HCT116 (cell line): ENCODE measurements at regions not wholly inside any gene's neighbourhood (a gene's known extent, or its start where the extent isn't known, plus 50 kb on each side); places are given as distances from the start of the nearest gene placed in this dataset.
"Not testable (repeated sequence)": the region's sequence is repeated elsewhere in the genome, so short reads cannot be mapped to it uniquely, and the experiment has no call there.

Source experiments
- ATAC-seq: fragments of 200-7000 bp; cut with Tn5 transposase; 2 replicates; pipeline ENCODE4 v1.9.1; 2020; ENCODE audit warnings: mild to moderate bottlenecking, moderate library complexity
- BruUV-seq: library from RNA; stranded (reverse); fragments of 400-500 nt; replicated peaks from 2 replicates; lab custom pipeline; 2021; lab: Mats Ljungman, UMichigan
- CTCF ChIA-PET: fragments of 300-600 bp; sonication (Branson Sonifier 250); formaldehyde crosslinking; loops from one replicate; lab custom pipeline; 2021; ENCODE audit warnings: antibody characterized with exemption; lab: Charles Lee
- POLR2A ChIA-PET: fragments of 300-600, 350-600 bp; sonication (Branson Sonifier 250); formaldehyde crosslinking; loops from one replicate; lab custom pipeline; 2021; ENCODE audit warnings: antibody characterized with exemption; lab: Charles Lee
- RAD21 ChIA-PET, 2 experiments: fragments of 300-600 bp; sonication (Branson Sonifier 250); formaldehyde crosslinking; loops; one replicate each; lab custom pipeline; 2023; ENCODE audit warnings: low total read pairs in 2 of 2; ENCODE audit not compliant: uncharacterized antibody in 2 of 2, unreplicated experiment in 2 of 2, low non-redundant PET in 1 of 2; lab: Charles Lee
- DNase-seq: peaks from one replicate; pipeline ENCODE4 v3.0.0-alpha.2; 2010; ENCODE audit warnings: low read depth, low spot score
- H2AFZ ChIP-seq: fragments of 200-600 bp; shearing (Covaris generic), sonication (generic); 2 replicates; pipeline ENCODE4 v1.6.1; 2017; ENCODE audit warnings: low read depth, mixed run types, mixed read lengths, antibody characterized with exemption, low read length; ENCODE audit not compliant: poor library complexity, severe bottlenecking
- H3K27ac ChIP-seq: 2 replicates; pipeline ENCODE4 v1.5.1; 2012; ENCODE audit warnings: low read depth, low read length
- H3K27me3 ChIP-seq: fragments of 200-600 bp; sonication (generic); 2 replicates; pipeline ENCODE4 v1.6.1; 2016; ENCODE audit warnings: mixed run types, low read length, mixed read lengths; ENCODE audit not compliant: insufficient read depth
- H3K36me3 ChIP-seq, 2 experiments: fragments of 200-500 bp in 1 of 2; fragments of 200-600 bp in 1 of 2; sonication (Bioruptor generic) in 1 of 2; sonication (generic) in 1 of 2; 2 replicates each; pipeline versions ENCODE4 v1.5.1 to v1.6.1; 2014 to 2016; ENCODE audit warnings: low read length in 2 of 2, inconsistent platforms in 1 of 2, mixed read lengths in 1 of 2, mixed run types in 1 of 2; ENCODE audit not compliant: insufficient read depth in 2 of 2, control insufficient read depth in 1 of 2
- H3K4me1 ChIP-seq, 2 experiments: fragments of 200-600 bp in 1 of 2; sonication (generic) in 1 of 2; 2 replicates each; pipeline versions ENCODE4 v1.5.1 to v1.6.1; 2012 to 2017; ENCODE audit warnings: low read length in 2 of 2, inconsistent platforms in 1 of 2, mild to moderate bottlenecking in 1 of 2, mixed read lengths in 1 of 2, mixed run types in 1 of 2, moderate library complexity in 1 of 2; ENCODE audit not compliant: insufficient read depth in 2 of 2, control insufficient read depth in 1 of 2
- H3K4me2 ChIP-seq: fragments of 200-600 bp; sonication (generic); 2 replicates; pipeline ENCODE4 v1.6.1; 2017; ENCODE audit warnings: mixed run types, low read length, mixed read lengths
- H3K4me3 ChIP-seq, 2 experiments: fragments of 200-600 bp in 1 of 2; sonication (generic) in 1 of 2; replicated peaks in 1 of 2; 2 replicates each; pipeline ENCODE4 v1.5.1; 2011 to 2016; ENCODE audit warnings: low read length in 2 of 2, control low read depth in 1 of 2, low read depth in 1 of 2, mild to moderate bottlenecking in 1 of 2, mixed read lengths in 1 of 2, mixed run types in 1 of 2
- H3K79me2 ChIP-seq: fragments of 200-600 bp; sonication (generic); 2 replicates; pipeline ENCODE4 v1.6.1; 2017; ENCODE audit warnings: mild to moderate bottlenecking, mixed run types, low read length, moderate library complexity, mixed read lengths; ENCODE audit not compliant: insufficient read depth
- H3K9ac ChIP-seq: fragments of 200-600 bp; sonication (generic); 2 replicates; pipeline ENCODE4 v1.6.1; 2016; ENCODE audit warnings: low read length, mixed read lengths
- H3K9me2 ChIP-seq: fragments of 200-600 bp; sonication (generic), shearing (Covaris generic); 2 replicates; pipeline ENCODE4 v1.6.1; 2017; ENCODE audit warnings: mixed run types, mild to moderate bottlenecking, moderate library complexity; ENCODE audit not compliant: insufficient read depth
- H3K9me3 ChIP-seq, 2 experiments: fragments of 200-500 bp in 1 of 2; fragments of 200-600 bp in 1 of 2; sonication (Bioruptor generic) in 1 of 2; sonication (generic) in 1 of 2; 2 replicates each; pipeline ENCODE4 v1.6.1; 2014 to 2017; ENCODE audit warnings: low read length in 2 of 2, mixed read lengths in 2 of 2, inconsistent platforms in 1 of 2, low read depth in 1 of 2, mild to moderate bottlenecking in 1 of 2, mixed run types in 1 of 2, moderate library complexity in 1 of 2; ENCODE audit not compliant: control insufficient read depth in 1 of 2, insufficient read depth in 1 of 2
- H4K20me1 ChIP-seq: fragments of 200-600 bp; sonication (generic), shearing (Covaris generic); 2 replicates; pipeline ENCODE4 v1.6.1; 2017; ENCODE audit warnings: mixed run types, mild to moderate bottlenecking, moderate library complexity; ENCODE audit not compliant: insufficient read depth
- CEBPB ChIP-seq: IDR thresholded peaks from 2 replicates; pipeline ENCODE4 v1.6.1; 2012; ENCODE audit warnings: low read depth
- ELF1 ChIP-seq: IDR thresholded peaks from 2 replicates; pipeline ENCODE4 v1.6.1; 2012; ENCODE audit warnings: low read depth, borderline replicate concordance
- EZH2 ChIP-seq: fragments of 200-600 bp; sonication (generic); IDR thresholded peaks from 2 replicates; pipeline ENCODE4 v1.6.1; 2017; ENCODE audit warnings: antibody characterized with exemption, mixed run types
- FOSL1 ChIP-seq: IDR thresholded peaks from 2 replicates; pipeline ENCODE4 v1.6.1; 2012; ENCODE audit warnings: low read depth
- JUND ChIP-seq: IDR thresholded peaks from 2 replicates; pipeline ENCODE4 v1.6.1; 2012
- POLR2A ChIP-seq: IDR thresholded peaks from 2 replicates; pipeline ENCODE4 v1.7.0; 2011; ENCODE audit warnings: borderline replicate concordance; ENCODE audit not compliant: insufficient read depth, insufficient read length; ENCODE audit errors: extremely low read depth
- SRF ChIP-seq: IDR thresholded peaks from 2 replicates; pipeline ENCODE4 v1.6.1; 2012; ENCODE audit warnings: low read depth
- TCF7L2 ChIP-seq: IDR thresholded peaks from 2 replicates; pipeline ENCODE4 v1.7.0; 2011; ENCODE audit warnings: borderline replicate concordance, inconsistent platforms; ENCODE audit not compliant: insufficient read depth, insufficient read length; ENCODE audit errors: extremely low read depth
- ZNF274 ChIP-seq: fragments of 200-500 bp; sonication (Bioruptor generic); IDR thresholded peaks from 2 replicates; pipeline ENCODE4 v1.6.1; 2014; ENCODE audit warnings: mild to moderate bottlenecking, low read depth, low read length, inconsistent platforms
- intact Hi-C: fragments of 100-400 bp; cut with micrococcal nuclease; formaldehyde crosslinking; loops from 2 replicates; pipeline ENCODE4 v1.10.0; 2022
- TF ChIP-seq, protein P1 (sequence below): IDR thresholded peaks from 2 replicates; pipeline ENCODE4 v1.6.1; 2012
- TF ChIP-seq, protein P2 (sequence below): IDR thresholded peaks from 2 replicates; pipeline ENCODE4 v1.6.1; 2012; ENCODE audit warnings: low read depth

DNA sequence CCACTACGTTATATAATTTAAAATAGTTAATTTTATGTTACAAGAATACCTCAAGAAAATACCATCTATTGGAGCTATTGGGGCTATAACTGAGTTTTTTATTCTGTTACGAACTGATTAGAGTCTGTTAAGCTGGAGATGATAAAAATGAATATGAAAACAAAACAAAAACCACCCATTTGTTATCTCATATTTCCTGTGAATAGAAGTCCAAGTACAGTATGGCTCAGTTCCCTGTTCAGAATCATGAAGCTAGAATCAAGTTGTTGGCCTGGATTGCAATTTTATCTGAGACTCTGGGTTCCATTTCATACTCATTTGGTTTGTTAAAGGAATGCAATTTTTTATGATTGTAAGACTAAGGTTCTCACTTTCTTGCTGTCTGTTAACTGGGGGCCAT, 319.1 kb upstream of the PCDH18 start:
- POLR2A ChIA-PET = no interaction called here
- no peaks in the 10 kb centered on the region for H3K36me3 ChIP-seq

DNA sequence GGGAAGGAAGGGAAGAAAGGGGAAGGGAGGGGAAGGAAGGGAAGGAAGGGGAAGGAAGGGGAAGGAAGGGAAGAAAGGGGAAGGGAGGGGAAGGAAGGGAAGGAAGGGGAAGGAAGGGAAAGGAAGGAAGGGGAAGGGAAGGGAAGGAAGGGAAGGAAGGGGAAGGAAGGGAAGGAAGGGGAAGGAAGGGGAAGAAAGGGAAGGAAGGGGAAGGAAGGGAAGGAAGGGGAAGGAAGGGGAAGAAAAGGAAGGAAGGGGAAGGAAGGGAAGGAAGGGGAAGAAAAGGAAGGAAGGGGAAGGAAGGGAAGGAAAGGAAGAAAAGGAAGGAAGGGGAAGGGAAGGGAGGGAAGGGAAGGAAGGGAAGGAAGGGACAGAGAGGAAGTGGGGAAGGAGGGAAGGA, 295.7 kb upstream of the PCDH18 start:
- H3K4me3 ChIP-seq, intact Hi-C loops, ATAC-seq, H4K20me1 ChIP-seq, H3K9ac ChIP-seq, H3K9me2 ChIP-seq, DNase-seq, H3K79me2 ChIP-seq, BruUV-seq, POLR2A ChIA-PET, H3K9me3 ChIP-seq, H3K27me3 ChIP-seq, CTCF ChIA-PET, RAD21 ChIA-PET, H3K4me2 ChIP-seq, H3K27ac ChIP-seq, H3K4me1 ChIP-seq, H2AFZ ChIP-seq, H3K36me3 ChIP-seq: not testable (repeated sequence)

More for the DNA sequence above, 319.1 kb upstream of the PCDH18 start:
- RAD21 ChIA-PET = no interaction called here
- no peak overlapping the region for H3K27ac ChIP-seq
- TF ChIP-seq, protein P1, sequence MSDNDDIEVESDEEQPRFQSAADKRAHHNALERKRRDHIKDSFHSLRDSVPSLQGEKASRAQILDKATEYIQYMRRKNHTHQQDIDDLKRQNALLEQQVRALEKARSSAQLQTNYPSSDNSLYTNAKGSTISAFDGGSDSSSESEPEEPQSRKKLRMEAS = no peak
- TF ChIP-seq ELF1 (no peak), TCF7L2 (no peak), POLR2A (no peak), CEBPB (no peak), FOSL1 (no peak), ZNF274 (no peak), EZH2 (no peak), SRF (no peak), JUND (no peak)
- TF ChIP-seq, protein P2, sequence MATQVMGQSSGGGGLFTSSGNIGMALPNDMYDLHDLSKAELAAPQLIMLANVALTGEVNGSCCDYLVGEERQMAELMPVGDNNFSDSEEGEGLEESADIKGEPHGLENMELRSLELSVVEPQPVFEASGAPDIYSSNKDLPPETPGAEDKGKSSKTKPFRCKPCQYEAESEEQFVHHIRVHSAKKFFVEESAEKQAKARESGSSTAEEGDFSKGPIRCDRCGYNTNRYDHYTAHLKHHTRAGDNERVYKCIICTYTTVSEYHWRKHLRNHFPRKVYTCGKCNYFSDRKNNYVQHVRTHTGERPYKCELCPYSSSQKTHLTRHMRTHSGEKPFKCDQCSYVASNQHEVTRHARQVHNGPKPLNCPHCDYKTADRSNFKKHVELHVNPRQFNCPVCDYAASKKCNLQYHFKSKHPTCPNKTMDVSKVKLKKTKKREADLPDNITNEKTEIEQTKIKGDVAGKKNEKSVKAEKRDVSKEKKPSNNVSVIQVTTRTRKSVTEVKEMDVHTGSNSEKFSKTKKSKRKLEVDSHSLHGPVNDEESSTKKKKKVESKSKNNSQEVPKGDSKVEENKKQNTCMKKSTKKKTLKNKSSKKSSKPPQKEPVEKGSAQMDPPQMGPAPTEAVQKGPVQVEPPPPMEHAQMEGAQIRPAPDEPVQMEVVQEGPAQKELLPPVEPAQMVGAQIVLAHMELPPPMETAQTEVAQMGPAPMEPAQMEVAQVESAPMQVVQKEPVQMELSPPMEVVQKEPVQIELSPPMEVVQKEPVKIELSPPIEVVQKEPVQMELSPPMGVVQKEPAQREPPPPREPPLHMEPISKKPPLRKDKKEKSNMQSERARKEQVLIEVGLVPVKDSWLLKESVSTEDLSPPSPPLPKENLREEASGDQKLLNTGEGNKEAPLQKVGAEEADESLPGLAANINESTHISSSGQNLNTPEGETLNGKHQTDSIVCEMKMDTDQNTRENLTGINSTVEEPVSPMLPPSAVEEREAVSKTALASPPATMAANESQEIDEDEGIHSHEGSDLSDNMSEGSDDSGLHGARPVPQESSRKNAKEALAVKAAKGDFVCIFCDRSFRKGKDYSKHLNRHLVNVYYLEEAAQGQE = no peak
- H2AFZ ChIP-seq = no peak overlapping the region
- ATAC-seq = no peak
- intact Hi-C loops = no loop called here
- no peak overlapping the region for H3K4me3 ChIP-seq
- H4K20me1 ChIP-seq = no peaks in the 10 kb centered on the region
- no peaks in the 10 kb centered on the region for H3K9me2 ChIP-seq
- BruUV-seq = no TSS peak
- no peak for DNase-seq
- no peak overlapping the region for H3K9ac ChIP-seq
- H3K9me3 ChIP-seq = 0 out of 4 replicates have a peak, but pooled peaks cover 0 to 4% of the 10 kb centered on the region in 2 experiments
- no peak overlapping the region for H3K4me2 ChIP-seq
- H3K4me1 ChIP-seq = no peaks in the 10 kb centered on the region
- no peaks in the 10 kb centered on the region for H3K27me3 ChIP-seq
- CTCF ChIA-PET = no interaction called here
- H3K79me2 ChIP-seq = no peaks in the 10 kb centered on the region
